ENCODE measurements at regions not wholly inside any gene's neighbourhood (a gene's known extent, or its start where the extent isn't known, plus 50 kb on each side); places are given as distances from the start of the nearest gene placed in this dataset.

DNA sequence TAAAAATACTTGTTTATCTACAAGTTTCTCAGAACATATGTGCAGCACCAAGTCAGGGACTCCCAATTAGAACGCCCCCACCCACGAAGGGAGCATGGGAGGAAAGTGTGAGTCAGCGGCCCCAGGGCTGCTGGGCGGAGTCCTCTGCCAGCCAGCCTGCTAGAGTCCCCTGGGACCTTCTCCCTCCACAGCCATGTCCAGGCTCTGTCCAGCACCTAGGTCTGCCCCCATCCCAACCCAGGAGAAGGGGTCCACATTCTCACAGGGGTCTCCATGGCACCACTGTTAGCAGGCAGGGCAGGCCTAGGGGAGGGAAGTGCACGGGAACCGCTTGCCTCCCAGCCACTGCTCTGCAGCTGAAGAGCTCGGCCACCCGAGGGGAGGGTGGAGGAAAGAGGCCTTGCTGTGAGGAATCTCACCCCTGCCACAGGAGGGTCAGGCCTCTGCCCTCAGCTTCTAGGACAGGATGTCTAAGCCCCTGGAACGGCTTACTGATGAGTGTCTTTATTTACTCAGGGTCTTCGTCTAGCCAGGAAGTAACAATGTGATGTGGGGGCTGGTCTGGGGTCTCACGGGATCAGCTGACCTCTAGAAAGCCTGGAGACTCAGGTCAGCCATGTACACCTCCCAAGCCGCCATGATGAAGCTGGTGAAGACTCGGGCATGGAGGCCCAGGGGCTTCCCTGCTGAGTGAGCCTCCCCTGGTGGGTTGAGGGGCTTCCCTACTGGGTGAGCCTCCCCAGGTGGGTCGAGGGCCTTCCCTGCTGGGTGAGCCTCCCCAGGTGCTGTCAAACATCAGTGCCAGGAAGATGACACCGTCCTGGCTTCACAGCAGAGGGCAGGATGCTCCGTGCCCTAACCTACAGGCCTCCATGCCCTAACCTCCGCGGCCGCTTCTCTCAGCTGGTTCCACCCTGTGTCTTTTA, 190.3 kb downstream of the RBFOX3 start:
- DNase-seq (ENCODE audit: low read depth in 1 of 2, low spot score in 1 of 2): no peak
- in situ Hi-C loops (cut with HindIII; ENCODE audit: low pct_unique_long_range_greater_than_20kb, low sequenced_read_pairs): no loop called here
- no peak for TF ChIP-seq JUND (IDR thresholded peaks at IDR 0.05; ENCODE audit: low read depth)

DNA sequence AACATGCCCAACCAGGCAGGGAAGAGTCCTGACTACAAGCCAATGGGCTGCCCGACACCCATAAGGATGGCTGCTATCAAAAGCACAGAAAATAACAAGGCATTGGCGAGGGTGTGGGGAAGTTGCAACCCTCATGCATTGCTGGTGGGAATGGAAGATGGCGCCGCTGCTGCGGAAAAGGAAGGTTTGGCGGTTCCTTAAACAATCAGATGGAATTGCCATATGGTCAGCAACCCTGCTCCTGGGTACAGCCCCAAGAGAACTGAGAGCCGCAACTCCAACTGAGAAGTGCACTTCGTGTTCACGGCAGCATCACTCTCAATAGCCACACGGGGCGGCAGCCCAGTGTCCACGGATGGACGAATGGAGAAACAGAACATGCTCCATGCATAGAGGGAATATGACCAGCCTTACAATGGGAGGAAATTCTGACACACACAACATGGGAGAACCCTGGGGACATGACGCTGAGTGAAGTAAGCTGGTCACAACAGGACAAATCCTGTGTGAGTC, 193.3 kb downstream of the RBFOX3 start:
- in situ Hi-C loops (cut with HindIII; ENCODE audit: low pct_unique_long_range_greater_than_20kb, low sequenced_read_pairs): no loop called here
- peak in 1 of 2 experiments; percentile 23 for DNase-seq (ENCODE audit: low read depth in 1 of 2, low spot score in 1 of 2)
- no peak for TF ChIP-seq JUND (IDR thresholded peaks at IDR 0.05; ENCODE audit: low read depth)

DNA sequence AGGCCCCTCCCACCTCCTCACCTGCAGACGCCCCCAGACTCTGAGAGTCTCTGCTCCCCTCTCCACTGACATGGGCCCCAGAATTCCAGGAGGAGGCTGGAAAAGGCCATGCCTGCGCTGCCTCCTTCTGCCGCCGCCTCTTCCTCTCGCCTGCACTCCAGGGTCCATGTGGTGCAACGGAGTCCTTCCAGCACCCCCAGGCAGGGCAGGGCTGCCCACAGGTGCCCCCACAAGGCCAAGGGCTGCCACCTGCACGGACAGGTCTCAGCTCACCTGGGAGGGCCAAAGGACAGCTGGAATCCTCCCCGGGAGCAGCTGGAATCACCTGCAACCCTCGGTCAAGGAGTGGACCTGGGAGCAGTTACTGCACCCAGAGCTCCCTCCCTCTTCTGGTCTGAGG, 194.9 kb downstream of the RBFOX3 start:
- no peak for TF ChIP-seq JUND (IDR thresholded peaks at IDR 0.05; ENCODE audit: low read depth)
- in situ Hi-C loops (cut with HindIII; ENCODE audit: low pct_unique_long_range_greater_than_20kb, low sequenced_read_pairs): no loop called here

DNA sequence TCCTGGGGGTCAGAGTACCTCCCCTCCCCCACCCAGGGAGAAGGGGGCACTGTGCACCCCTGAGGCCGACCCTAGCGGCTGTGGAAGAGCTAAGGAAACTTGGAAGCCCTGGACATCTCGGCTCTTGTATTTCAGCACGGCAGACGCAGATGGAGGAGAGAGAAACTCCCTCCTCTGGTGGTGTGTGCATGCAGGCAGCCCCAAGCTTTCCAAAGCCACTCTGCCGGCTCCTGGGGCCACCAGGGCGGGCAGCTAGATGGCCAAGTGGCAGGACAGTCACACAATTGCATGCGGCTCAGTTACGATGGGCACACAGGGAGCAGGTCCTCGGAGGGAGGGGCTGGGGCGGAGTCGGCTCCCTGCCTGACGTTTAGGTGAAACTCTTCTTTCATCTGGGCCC, 195.5 kb downstream of the RBFOX3 start:
- in situ Hi-C loops (cut with HindIII; ENCODE audit: low pct_unique_long_range_greater_than_20kb, low sequenced_read_pairs): no loop called here
- no peak for TF ChIP-seq JUND (IDR thresholded peaks at IDR 0.05; ENCODE audit: low read depth)
- no peak for DNase-seq (ENCODE audit: low read depth in 1 of 2, low spot score in 1 of 2)

More for the DNA sequence above, 194.9 kb downstream of the RBFOX3 start:
- no peak for DNase-seq (ENCODE audit: low read depth in 1 of 2, low spot score in 1 of 2)

DNA sequence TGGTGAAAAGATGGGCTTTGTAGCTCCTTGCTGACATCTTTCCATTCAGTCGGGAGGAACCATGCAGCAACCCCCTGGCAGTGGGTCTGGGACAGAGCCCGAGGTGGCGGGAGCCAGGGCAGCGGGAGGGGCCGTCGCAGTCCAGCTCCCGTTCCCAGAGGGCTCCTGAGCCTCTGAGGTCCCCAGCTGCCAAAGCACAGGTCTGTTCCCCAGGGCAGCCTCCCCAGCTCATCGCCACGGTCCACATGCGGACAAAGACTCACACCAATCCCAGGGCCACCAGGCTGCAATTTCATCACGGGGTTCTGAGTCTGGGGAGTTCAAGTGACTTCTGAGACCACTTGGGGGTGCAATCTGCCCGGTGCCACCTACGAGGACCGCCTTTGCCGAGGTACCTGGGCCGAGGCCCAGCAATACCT, 196.0 kb downstream of the RBFOX3 start:
- in situ Hi-C loops (cut with HindIII; ENCODE audit: low pct_unique_long_range_greater_than_20kb, low sequenced_read_pairs): no loop called here
- no peak for DNase-seq (ENCODE audit: low read depth in 1 of 2, low spot score in 1 of 2)

DNA sequence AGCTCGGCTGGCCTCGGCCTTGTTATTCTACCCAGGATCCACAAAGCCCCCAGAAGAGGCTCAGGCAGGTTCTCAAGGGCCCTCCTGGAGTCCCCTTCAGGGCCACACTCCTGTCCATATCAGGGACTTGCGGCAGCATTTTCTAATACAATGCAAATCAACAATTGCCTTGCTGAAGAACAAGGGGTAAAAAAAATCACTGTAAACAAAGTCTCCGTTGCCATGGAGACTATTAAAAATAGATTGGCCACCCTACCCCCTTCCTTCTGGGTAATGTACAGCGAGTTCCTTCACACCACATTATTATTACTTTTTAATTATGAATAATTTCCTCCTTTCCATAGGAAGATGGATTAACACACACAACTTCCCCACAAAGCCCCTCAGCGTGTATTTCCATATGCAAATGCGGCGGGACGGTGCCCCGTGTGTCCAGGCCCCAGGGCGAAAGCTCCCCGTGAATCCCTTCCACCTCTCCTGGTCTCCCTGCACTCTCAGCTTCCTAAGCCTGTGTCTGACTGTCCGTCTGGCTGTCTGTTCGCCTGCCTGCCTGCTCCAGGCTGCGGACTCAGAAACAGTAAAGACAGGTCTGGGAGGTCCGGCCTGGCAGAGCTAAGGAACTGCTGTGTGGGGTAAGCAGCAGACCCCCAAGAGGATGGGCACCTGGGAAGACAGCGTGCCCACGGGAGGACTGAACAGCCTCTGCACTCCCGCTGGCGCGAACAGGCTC, 196.6 kb downstream of the RBFOX3 start:
- DNase-seq (ENCODE audit: low read depth in 1 of 2, low spot score in 1 of 2): no peak
- in situ Hi-C loops (cut with HindIII; ENCODE audit: low pct_unique_long_range_greater_than_20kb, low sequenced_read_pairs): no loop called here
- no peak for TF ChIP-seq JUND (IDR thresholded peaks at IDR 0.05; ENCODE audit: low read depth)

More for the DNA sequence above, 196.0 kb downstream of the RBFOX3 start:
- no peak for TF ChIP-seq JUND (IDR thresholded peaks at IDR 0.05; ENCODE audit: low read depth)

DNA sequence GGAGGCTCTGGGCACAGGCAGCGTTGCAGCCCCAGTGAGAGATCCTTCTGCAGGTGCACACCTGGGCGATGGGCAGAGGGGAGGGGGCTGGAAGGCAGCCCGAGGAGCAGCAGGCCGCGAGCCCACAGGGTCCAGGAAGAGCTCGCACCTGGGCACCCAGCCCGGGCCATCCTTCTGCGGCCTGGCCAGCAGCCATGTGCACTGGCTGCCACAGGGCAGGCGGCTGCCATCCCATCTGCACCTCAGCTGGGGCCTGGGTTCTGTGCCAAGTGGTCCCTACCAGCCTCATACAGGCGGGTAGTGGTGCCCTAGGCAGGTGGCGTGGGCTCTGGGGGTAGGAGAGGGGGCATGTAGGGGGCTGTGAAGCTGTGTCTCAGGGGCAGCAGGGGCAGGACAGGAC, 197.2 kb downstream of the RBFOX3 start:
- no peak for DNase-seq (ENCODE audit: low read depth in 1 of 2, low spot score in 1 of 2)
- in situ Hi-C loops (cut with HindIII; ENCODE audit: low pct_unique_long_range_greater_than_20kb, low sequenced_read_pairs): no loop called here
- TF ChIP-seq JUND (IDR thresholded peaks at IDR 0.05; ENCODE audit: low read depth): no peak

DNA sequence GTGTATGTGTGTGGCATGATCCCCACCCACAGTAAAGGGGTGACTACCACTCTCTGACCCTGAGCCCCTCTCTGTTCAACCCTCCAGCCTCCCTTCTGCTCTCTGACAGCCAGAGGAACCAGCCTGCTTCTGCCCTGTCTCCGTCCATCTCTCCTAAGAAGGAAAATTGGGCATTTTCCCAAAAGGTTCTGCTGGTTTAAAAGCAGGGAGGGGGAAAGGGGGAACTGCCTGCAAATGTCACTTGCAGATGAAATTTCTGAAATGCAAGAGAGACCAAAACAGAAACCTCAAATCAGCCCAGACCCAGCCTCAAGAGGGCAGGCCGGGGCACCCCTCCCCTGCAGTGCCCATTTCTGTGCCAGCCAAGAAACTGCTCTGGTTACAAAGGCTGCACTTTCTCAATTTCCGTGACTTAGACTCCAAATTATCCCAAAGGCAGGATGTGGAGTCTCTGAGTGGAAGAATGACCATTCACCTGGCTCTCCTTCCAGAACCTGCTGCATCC, 197.9 kb downstream of the RBFOX3 start:
- in situ Hi-C loops (cut with HindIII; ENCODE audit: low pct_unique_long_range_greater_than_20kb, low sequenced_read_pairs): no loop called here
- no peak for TF ChIP-seq JUND (IDR thresholded peaks at IDR 0.05; ENCODE audit: low read depth)
- DNase-seq (ENCODE audit: low read depth in 1 of 2, low spot score in 1 of 2): no peak

DNA sequence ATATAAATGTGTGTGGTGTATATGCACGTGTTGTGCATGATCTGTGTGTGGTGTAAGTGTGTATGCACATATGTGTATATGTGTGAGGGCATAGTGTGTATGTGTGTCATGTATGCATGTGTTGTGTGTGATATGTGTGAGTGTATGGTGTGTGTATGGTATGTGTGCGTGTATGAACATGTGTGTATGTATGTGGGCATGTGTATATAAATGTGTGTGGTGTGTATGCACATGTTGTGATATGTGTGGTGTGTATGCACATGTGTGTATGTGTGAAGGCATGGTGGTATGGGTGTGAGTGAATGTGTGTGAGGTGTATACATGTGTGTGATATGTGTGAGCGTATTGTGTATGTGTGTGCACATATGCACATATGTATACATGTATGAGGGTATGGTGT, 198.7 kb downstream of the RBFOX3 start:
- DNase-seq (ENCODE audit: low read depth in 1 of 2, low spot score in 1 of 2): no peak
- in situ Hi-C loops (cut with HindIII; ENCODE audit: low pct_unique_long_range_greater_than_20kb, low sequenced_read_pairs): no loop called here
- no peak for TF ChIP-seq JUND (IDR thresholded peaks at IDR 0.05; ENCODE audit: low read depth)

DNA sequence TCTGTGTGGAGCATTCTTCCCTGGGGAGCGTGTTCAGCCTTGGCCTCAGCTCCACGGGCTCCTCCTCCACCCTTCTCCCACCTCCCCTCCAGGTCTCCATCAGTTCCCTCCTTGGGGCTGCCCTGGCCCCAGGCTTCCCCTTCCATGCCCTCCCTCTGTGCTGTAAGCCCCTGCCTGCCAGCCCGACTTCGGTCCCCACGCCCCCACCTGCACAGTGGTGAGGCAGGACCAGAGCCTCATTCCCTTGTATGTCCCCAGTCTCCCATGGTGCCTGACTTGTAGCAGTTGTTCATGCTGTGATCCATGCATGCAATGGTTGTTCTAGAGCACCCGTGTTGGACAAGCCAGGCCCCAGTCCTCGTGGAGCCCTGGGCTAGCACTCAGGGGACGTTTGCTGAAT, 199.4 kb downstream of the RBFOX3 start:
- TF ChIP-seq JUND (IDR thresholded peaks at IDR 0.05; ENCODE audit: low read depth): no peak
- no peak for DNase-seq (ENCODE audit: low read depth in 1 of 2, low spot score in 1 of 2)
- in situ Hi-C loops (cut with HindIII; ENCODE audit: low pct_unique_long_range_greater_than_20kb, low sequenced_read_pairs): no loop called here

DNA sequence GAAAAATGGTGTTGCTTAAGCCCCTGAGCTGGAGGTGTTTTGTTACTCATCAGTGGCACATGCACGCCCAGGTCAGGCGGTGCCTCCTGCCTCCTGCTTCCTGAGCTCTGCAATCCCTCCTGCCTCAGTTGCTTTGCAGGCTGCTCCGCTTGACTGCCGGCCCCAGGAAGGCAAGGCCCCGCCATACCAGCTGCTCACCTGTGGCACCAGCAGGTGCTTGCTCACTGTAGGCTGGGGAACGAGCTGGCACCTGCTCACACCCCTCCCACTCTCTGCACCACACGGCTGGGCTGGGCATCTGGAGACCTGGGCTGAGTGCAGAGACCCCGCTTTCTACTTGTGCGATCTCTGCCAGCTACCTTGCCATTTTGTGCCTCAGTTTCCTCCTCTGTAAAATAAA, 200.2 kb downstream of the RBFOX3 start:
- in situ Hi-C loops (cut with HindIII; ENCODE audit: low pct_unique_long_range_greater_than_20kb, low sequenced_read_pairs): no loop called here
- no peak for TF ChIP-seq JUND (IDR thresholded peaks at IDR 0.05; ENCODE audit: low read depth)
- DNase-seq (ENCODE audit: low read depth in 1 of 2, low spot score in 1 of 2): no peak

DNA sequence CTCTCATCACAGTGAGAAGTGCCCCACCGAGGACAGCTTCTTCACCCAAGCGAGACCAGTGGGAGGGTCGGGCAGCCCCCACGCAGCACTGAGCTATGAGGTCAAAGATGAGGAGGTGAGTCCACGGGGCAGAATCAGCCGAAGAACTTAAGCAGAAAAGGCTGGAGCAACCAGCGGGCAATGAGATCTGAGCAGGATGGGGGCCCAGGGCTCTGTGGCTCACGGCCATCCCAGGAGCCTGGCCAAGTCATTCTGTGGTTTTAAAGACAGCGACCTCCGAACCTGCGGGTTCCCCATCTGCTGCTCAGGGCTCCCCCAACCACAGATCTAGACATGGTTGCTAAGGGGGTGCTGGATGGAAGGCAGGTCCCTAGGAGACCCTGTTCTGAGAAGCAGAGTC, 202.6 kb downstream of the RBFOX3 start:
- TF ChIP-seq JUND (IDR thresholded peaks at IDR 0.05; ENCODE audit: low read depth): no peak
- in situ Hi-C loops (cut with HindIII; ENCODE audit: low pct_unique_long_range_greater_than_20kb, low sequenced_read_pairs): no loop called here
- DNase-seq (ENCODE audit: low read depth in 1 of 2, low spot score in 1 of 2): no peak

DNA sequence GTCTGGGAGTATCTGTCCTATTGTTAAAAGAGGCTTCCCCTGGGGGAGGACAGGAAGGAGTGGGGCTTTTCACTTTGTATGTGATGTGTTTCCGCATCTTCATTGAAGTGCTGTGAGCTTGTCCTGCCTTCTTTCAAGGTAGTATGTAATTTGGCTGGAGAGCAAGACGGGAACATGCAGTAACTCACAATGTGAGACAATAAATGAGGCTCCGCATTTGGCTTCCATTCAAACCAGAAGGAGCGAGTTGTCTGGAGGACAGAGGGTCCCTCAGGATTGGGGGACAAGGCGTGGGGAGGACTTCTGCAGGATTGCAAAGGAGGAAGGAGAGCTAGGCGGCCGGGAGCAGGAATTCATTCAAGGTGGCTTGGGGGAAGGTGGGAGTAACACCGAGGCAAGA, 203.5 kb downstream of the RBFOX3 start:
- no peak for DNase-seq (ENCODE audit: low read depth in 1 of 2, low spot score in 1 of 2)
- in situ Hi-C loops (cut with HindIII; ENCODE audit: low pct_unique_long_range_greater_than_20kb, low sequenced_read_pairs): no loop called here
- no peak for TF ChIP-seq JUND (IDR thresholded peaks at IDR 0.05; ENCODE audit: low read depth)
